Stimulated activated naive CD4-positive, alpha-beta T cell (primary cell): ENCODE measurements at regions not wholly inside any gene's neighbourhood (a gene's known extent, or its start where the extent isn't known, plus 50 kb on each side); places are given as distances from the start of the nearest gene placed in this dataset.
"Not testable (repeated sequence)": the region's sequence is repeated elsewhere in the genome, so short reads cannot be mapped to it uniquely, and the experiment has no call there.

Experiments
- DNase-seq, 6 experiments: peaks; one replicate each; lab custom pipeline; 2025; lab: John Stamatoyannopoulos, UW

GRCh38 chr9:108765265-108765664 is 90.5 kb downstream of the ACTL7B start:
- no peak for DNase-seq

- DNase-seq: no peak
Observed at GRCh38 chr9:108762348-108763055, 93.3 kb downstream of the ACTL7B start.

- DNase-seq: peak in 2 of 6 experiments; percentile 3 to 6
Observed at GRCh38 chr9:108761655-108762347, 94.0 kb downstream of the ACTL7B start.

GRCh38 chr9:108760841-108761240 is 94.9 kb downstream of the ACTL7B start:
- no peak for DNase-seq

- no peak for DNase-seq
Observed at GRCh38 chr9:108759835-108760234, 96.0 kb downstream of the ACTL7B start.

- DNase-seq: no peak
Observed at GRCh38 chr9:108759399-108759798, 96.4 kb downstream of the ACTL7B start.

GRCh38 chr9:108756746-108757490 is 98.9 kb downstream of the ACTL7B start:
- DNase-seq: no peak

GRCh38 chr9:108755979-108756378 is 99.8 kb downstream of the ACTL7B start:
- no peak for DNase-seq

GRCh38 chr9:108751369-108751768 is 104.4 kb downstream of the ACTL7B start:
- DNase-seq: no peak

GRCh38 chr9:108750661-108751215 is 105.0 kb downstream of the ACTL7B start:
- DNase-seq: no peak

GRCh38 chr9:108748776-108749175 is 107.0 kb downstream of the ACTL7B start:
- no peak for DNase-seq

- DNase-seq: no peak
Observed at GRCh38 chr9:108746864-108747263, 108.9 kb downstream of the ACTL7B start.

GRCh38 chr9:108746001-108746400 is 109.8 kb downstream of the ACTL7B start:
- DNase-seq: no peak

GRCh38 chr9:108744641-108745040 is 111.1 kb downstream of the ACTL7B start:
- no peak for DNase-seq

GRCh38 chr9:108743901-108744371 is 111.8 kb downstream of the ACTL7B start:
- DNase-seq: no peak

- no peak for DNase-seq
Observed at GRCh38 chr9:108743416-108743815, 112.4 kb downstream of the ACTL7B start.

GRCh38 chr9:108742191-108742590 is 113.6 kb downstream of the ACTL7B start:
- DNase-seq: no peak

- DNase-seq: not testable (repeated sequence)
Observed at GRCh38 chr9:108731292-108731691, 124.5 kb downstream of the ACTL7B start.

- DNase-seq: no peak
Observed at GRCh38 chr9:108727580-108728111, 128.1 kb downstream of the ACTL7B start.

- DNase-seq: no peak
Observed at GRCh38 chr9:108724652-108725051, 131.1 kb downstream of the ACTL7B start.

GRCh38 chr9:108724122-108724521 is 131.7 kb downstream of the ACTL7B start:
- DNase-seq: no peak

GRCh38 chr9:108722396-108722795 is 133.4 kb downstream of the ACTL7B start:
- no peak for DNase-seq
